Upper lobe of right lung (tissue), 1 donor: ENCODE measurements at regions not wholly inside any gene's neighbourhood (a gene's known extent, or its start where the extent isn't known, plus 50 kb on each side); places are given as distances from the start of the nearest gene placed in this dataset.
A peak's percentile ranks its signal among the peaks of the same experiment; 100 is the strongest.

Experiments
- ATAC-seq: fragments of 200-7000 bp; cut with Tn5 transposase; one replicate; pipeline ENCODE4 v1.9.1; 2020; ENCODE audit warnings: mild to moderate bottlenecking, moderate library complexity
- DNase-seq: peaks from one replicate; pipeline ENCODE4 v3.0.0-alpha.2; 2020
- H3K27ac ChIP-seq: fragments of 200-600 bp; one replicate; pipeline ENCODE4 v1.8.0; 2022
- H3K27me3 ChIP-seq: fragments of 200-600 bp; one replicate; pipeline ENCODE4 v1.8.0; 2022; ENCODE audit warnings: mild to moderate bottlenecking
- H3K36me3 ChIP-seq: fragments of 200-600 bp; one replicate; pipeline ENCODE4 v1.8.0; 2022
- H3K4me1 ChIP-seq: fragments of 200-600 bp; one replicate; pipeline ENCODE4 v1.8.0; 2022
- H3K4me3 ChIP-seq: fragments of 200-600 bp; one replicate; pipeline ENCODE4 v1.8.0; 2022; ENCODE audit warnings: mild to moderate bottlenecking
- H3K9me3 ChIP-seq: fragments of 200-600 bp; one replicate; pipeline ENCODE4 v1.8.0; 2022
- CTCF ChIP-seq: fragments of 200-600 bp; IDR thresholded peaks from one replicate; pipeline ENCODE4 v1.8.0; 2022; ENCODE audit warnings: antibody characterized with exemption
- intact Hi-C: fragments of 100-400 bp; cut with DNase I; formaldehyde crosslinking; loops from one replicate; pipeline ENCODE4 v1.11.0; 2022
- donor health status: DM: no; HTN: yes; CAD: no; lungs with severe emphysema.

GRCh38 chr12:83691730-83692129 lies 1005.0 kb downstream of the TMTC2 start:
- no peaks in the 10 kb centered on the region for H3K9me3 ChIP-seq
- ATAC-seq: no peak
- no peaks in the 10 kb centered on the region for H3K36me3 ChIP-seq
- no peak for DNase-seq
- H3K27ac ChIP-seq: no peak overlapping the region
- H3K4me3 ChIP-seq: no peak overlapping the region
- H3K4me1 ChIP-seq: no peaks in the 10 kb centered on the region
- intact Hi-C loops: no loop called here
- no peak for TF ChIP-seq CTCF
- H3K27me3 ChIP-seq: no peaks in the 10 kb centered on the region

- TF ChIP-seq CTCF: no peak
- intact Hi-C loops: no loop called here
These were observed 1003.8 kb downstream of the TMTC2 start for GRCh38 chr12:83690465-83690864.

GRCh38 chr12:83689333-83689732 lies 1002.6 kb downstream of the TMTC2 start:
- no peaks in the 10 kb centered on the region for H3K36me3 ChIP-seq
- no peaks in the 10 kb centered on the region for H3K27me3 ChIP-seq
- intact Hi-C loops: no loop called here
- ATAC-seq (no peak), DNase-seq (no peak)
- no peak overlapping the region for H3K4me3 ChIP-seq
- no peaks in the 10 kb centered on the region for H3K4me1 ChIP-seq
- H3K27ac ChIP-seq: no peak overlapping the region
- H3K9me3 ChIP-seq: no peaks in the 10 kb centered on the region
- TF ChIP-seq CTCF: no peak

More at GRCh38 chr12:83690465-83690864, 1003.8 kb downstream of the TMTC2 start:
- H3K9me3 ChIP-seq: no peaks in the 10 kb centered on the region
- ATAC-seq: peak; percentile 40
- no peak for DNase-seq
- no peaks in the 10 kb centered on the region for H3K4me1 ChIP-seq
- H3K27ac ChIP-seq: no peak overlapping the region
- no peaks in the 10 kb centered on the region for H3K27me3 ChIP-seq
- no peak overlapping the region for H3K4me3 ChIP-seq
- no peaks in the 10 kb centered on the region for H3K36me3 ChIP-seq

- no peaks in the 10 kb centered on the region for H3K9me3 ChIP-seq
- no peak for TF ChIP-seq CTCF
- no peak overlapping the region for H3K27ac ChIP-seq
- no peaks in the 10 kb centered on the region for H3K4me1 ChIP-seq
- intact Hi-C loops: no loop called here
- no peak for DNase-seq
- H3K27me3 ChIP-seq: no peaks in the 10 kb centered on the region
- H3K36me3 ChIP-seq: no peaks in the 10 kb centered on the region
- no peak for ATAC-seq
- no peak overlapping the region for H3K4me3 ChIP-seq
These were observed 990.1 kb downstream of the TMTC2 start for GRCh38 chr12:83676781-83677295.

GRCh38 chr12:83666690-83667089 lies 980.0 kb downstream of the TMTC2 start:
- no peaks in the 10 kb centered on the region for H3K27me3 ChIP-seq
- no peak overlapping the region for H3K27ac ChIP-seq
- intact Hi-C loops: no loop called here
- TF ChIP-seq CTCF: no peak
- H3K4me3 ChIP-seq: no peak overlapping the region
- ATAC-seq: no peak
- no peak for DNase-seq
- H3K9me3 ChIP-seq: no peaks in the 10 kb centered on the region
- H3K36me3 ChIP-seq: no peaks in the 10 kb centered on the region
- H3K4me1 ChIP-seq: no peaks in the 10 kb centered on the region

- no peaks in the 10 kb centered on the region for H3K36me3 ChIP-seq
- H3K4me3 ChIP-seq: no peak overlapping the region
- DNase-seq (no peak), ATAC-seq (no peak)
- H3K9me3 ChIP-seq: no peaks in the 10 kb centered on the region
- intact Hi-C loops: no loop called here
- TF ChIP-seq CTCF: no peak
- no peaks in the 10 kb centered on the region for H3K4me1 ChIP-seq
- no peak overlapping the region for H3K27ac ChIP-seq
- H3K27me3 ChIP-seq: no peaks in the 10 kb centered on the region
These were observed 979.0 kb downstream of the TMTC2 start for GRCh38 chr12:83665634-83666218.
